CD14-positive monocyte (primary cell): ENCODE measurements at regions not wholly inside any gene's neighbourhood (a gene's known extent, or its start where the extent isn't known, plus 50 kb on each side); places are given as distances from the start of the nearest gene placed in this dataset.

Experiments
- DNase-seq, 3 donors: peaks; one replicate each; pipeline ENCODE4 v3.0.0-alpha.2; 2011 to 2022
- H2AFZ ChIP-seq: 2 replicates; pipeline ENCODE4 v1.6.0; 2012; ENCODE audit warnings: mild to moderate bottlenecking, low read depth, low read length, inconsistent platforms; ENCODE audit not compliant: insufficient read depth, poor library complexity, severe bottlenecking
- H3K27ac ChIP-seq, 2 donors: 1 replicate in 1 of 2; 2 replicates in 1 of 2; pipeline ENCODE4 v1.5.1; 2012 to 2013; ENCODE audit warnings: low read length in 2 of 2, control low read depth in 1 of 2, inconsistent platforms in 1 of 2, low read depth in 1 of 2, mild to moderate bottlenecking in 1 of 2
- H3K27me3 ChIP-seq, 2 donors: one replicate each; pipeline versions ENCODE4 v1.6.0 to v1.6.1; 2011 to 2013; ENCODE audit warnings: low read length in 2 of 2; ENCODE audit not compliant: control insufficient read depth in 2 of 2, insufficient read depth in 2 of 2
- H3K36me3 ChIP-seq, 2 donors: replicated peaks in 1 of 2; 1 replicate in 1 of 2; 2 replicates in 1 of 2; pipeline versions ENCODE4 v1.5.1 to v1.6.1; 2012 to 2013; ENCODE audit warnings: low read length in 2 of 2, control low read depth in 1 of 2, inconsistent platforms in 1 of 2, mild to moderate bottlenecking in 1 of 2; ENCODE audit not compliant: insufficient read depth in 2 of 2, control insufficient read depth in 1 of 2
- H3K4me1 ChIP-seq, 2 donors: 1 replicate in 1 of 2; 2 replicates in 1 of 2; pipeline versions ENCODE4 v1.5.1 to v1.6.1; 2012 to 2013; ENCODE audit warnings: low read length in 2 of 2, control low read depth in 1 of 2, inconsistent platforms in 1 of 2, mild to moderate bottlenecking in 1 of 2, moderate library complexity in 1 of 2; ENCODE audit not compliant: insufficient read depth in 2 of 2, control insufficient read depth in 1 of 2
- H3K4me2 ChIP-seq: replicated peaks from 2 replicates; pipeline ENCODE3; 2012; ENCODE audit warnings: low read length, moderate library complexity, mild to moderate bottlenecking; ENCODE audit not compliant: poor library complexity, severe bottlenecking; ENCODE audit errors: extremely low read depth
- H3K4me3 ChIP-seq, 3 experiments: fragments of 200-600 bp in 1 of 3; sonication (generic) in 1 of 3; replicated peaks in 1 of 3; 1 replicate in 2 of 3; 2 replicates in 1 of 3; pipeline ENCODE4 v1.5.1; 2011 to 2013; ENCODE audit warnings: low read length in 3 of 3, mild to moderate bottlenecking in 3 of 3, control low read depth in 2 of 3, low read depth in 2 of 3, inconsistent platforms in 1 of 3, moderate library complexity in 1 of 3
- H3K79me2 ChIP-seq: 2 replicates; pipeline ENCODE4 v1.6.0; 2012; ENCODE audit warnings: mild to moderate bottlenecking, control low read depth, inconsistent platforms, low read length, moderate library complexity; ENCODE audit not compliant: insufficient read depth
- H3K9ac ChIP-seq: 2 replicates; pipeline ENCODE4 v1.6.0; 2017; ENCODE audit warnings: low read length, mild to moderate bottlenecking; ENCODE audit not compliant: insufficient read depth, poor library complexity, severe bottlenecking
- H3K9me3 ChIP-seq, 2 donors: replicated peaks in 1 of 2; 1 replicate in 1 of 2; 2 replicates in 1 of 2; pipeline versions ENCODE4 v1.5.1 to v1.6.1; 2012 to 2013; ENCODE audit warnings: low read length in 2 of 2, control low read depth in 1 of 2; ENCODE audit not compliant: control insufficient read depth in 1 of 2, insufficient read depth in 1 of 2
- H4K20me1 ChIP-seq: 2 replicates; pipeline ENCODE4 v1.6.0; 2012; ENCODE audit warnings: mild to moderate bottlenecking, low read length, control low read depth, moderate library complexity; ENCODE audit not compliant: insufficient read depth
- H3K27ac Mint-ChIP-seq, 7 donors: one replicate each; pipeline ENCODE4 v1.8.0; 2020; ENCODE audit warnings: mild to moderate bottlenecking in 7 of 7, mixed read lengths in 7 of 7, moderate library complexity in 6 of 7, inconsistent platforms in 2 of 7
- H3K27me3 Mint-ChIP-seq, 3 donors: one replicate each; pipeline ENCODE4 v1.8.0; 2021 to 2022; ENCODE audit warnings: low read depth in 3 of 3, mild to moderate bottlenecking in 3 of 3, mixed read lengths in 3 of 3, moderate library complexity in 3 of 3, inconsistent platforms in 1 of 3
- H3K36me3 Mint-ChIP-seq, 2 donors: one replicate each; pipeline ENCODE4 v1.8.0; 2020; ENCODE audit warnings: mixed read lengths in 2 of 2, inconsistent platforms in 1 of 2, mild to moderate bottlenecking in 1 of 2
- H3K4me1 Mint-ChIP-seq: one replicate; pipeline ENCODE4 v1.8.0; 2020; ENCODE audit warnings: mild to moderate bottlenecking, mixed read lengths
- H3K4me3 Mint-ChIP-seq, 2 donors: one replicate each; pipeline ENCODE4 v1.8.0; 2020; ENCODE audit warnings: mild to moderate bottlenecking in 2 of 2, mixed read lengths in 2 of 2, moderate library complexity in 1 of 2
- H3K9me3 Mint-ChIP-seq, 7 donors: one replicate each; pipeline ENCODE4 v1.8.0; 2020 to 2022; ENCODE audit warnings: mixed read lengths in 7 of 7, mild to moderate bottlenecking in 6 of 7, moderate library complexity in 6 of 7, inconsistent platforms in 2 of 7
- WGBS: methylation state at CpG from one replicate; pipeline ENCODE4 v1.1.5; 2013; ENCODE audit warnings: missing lambda C conversion rate; ENCODE audit not compliant: insufficient coverage; 5-methylcytosine and 5-hydroxymethylcytosine counted together
- intact Hi-C, 2 donors: fragments of 100-400 bp; cut with micrococcal nuclease; formaldehyde crosslinking; loops; one replicate each; pipeline versions ENCODE4 v1.15.0 to v1.15.1; 2023
- TF ChIP-seq, protein P1 (sequence below): fragments of 200-600 bp; IDR thresholded peaks from one replicate; pipeline ENCODE4 v1.8.0; 2022; ENCODE audit warnings: antibody characterized with exemption, mild to moderate bottlenecking

GRCh38 chr5:136527311-136527710 is 162.0 kb upstream of the TRPC7 start:
- Mint-ChIP-seq H3K4me1 (no peaks in the 10 kb centered on the region), H3K9me3 (peaks cover 0 to 5% (median 2%) of the 10 kb centered on the region in 7 donors), H3K36me3 (no peaks in the 10 kb centered on the region), H3K27me3 (no peaks in the 10 kb centered on the region), H3K4me3 (no peak overlapping the region), H3K27ac (no peak overlapping the region)
- TF ChIP-seq, protein P1, sequence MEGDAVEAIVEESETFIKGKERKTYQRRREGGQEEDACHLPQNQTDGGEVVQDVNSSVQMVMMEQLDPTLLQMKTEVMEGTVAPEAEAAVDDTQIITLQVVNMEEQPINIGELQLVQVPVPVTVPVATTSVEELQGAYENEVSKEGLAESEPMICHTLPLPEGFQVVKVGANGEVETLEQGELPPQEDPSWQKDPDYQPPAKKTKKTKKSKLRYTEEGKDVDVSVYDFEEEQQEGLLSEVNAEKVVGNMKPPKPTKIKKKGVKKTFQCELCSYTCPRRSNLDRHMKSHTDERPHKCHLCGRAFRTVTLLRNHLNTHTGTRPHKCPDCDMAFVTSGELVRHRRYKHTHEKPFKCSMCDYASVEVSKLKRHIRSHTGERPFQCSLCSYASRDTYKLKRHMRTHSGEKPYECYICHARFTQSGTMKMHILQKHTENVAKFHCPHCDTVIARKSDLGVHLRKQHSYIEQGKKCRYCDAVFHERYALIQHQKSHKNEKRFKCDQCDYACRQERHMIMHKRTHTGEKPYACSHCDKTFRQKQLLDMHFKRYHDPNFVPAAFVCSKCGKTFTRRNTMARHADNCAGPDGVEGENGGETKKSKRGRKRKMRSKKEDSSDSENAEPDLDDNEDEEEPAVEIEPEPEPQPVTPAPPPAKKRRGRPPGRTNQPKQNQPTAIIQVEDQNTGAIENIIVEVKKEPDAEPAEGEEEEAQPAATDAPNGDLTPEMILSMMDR = no peak
- Histone ChIP-seq H3K27ac (no peak overlapping the region), H3K27me3 (no peaks in the 10 kb centered on the region), H4K20me1 (no peaks in the 10 kb centered on the region), H3K9ac (no peak overlapping the region), H2AFZ (no peak overlapping the region), H3K4me2 (no peak overlapping the region), H3K4me1 (no peaks in the 10 kb centered on the region), H3K4me3 (no peak overlapping the region), H3K36me3 (no peaks in the 10 kb centered on the region), H3K9me3 (no peaks in the 10 kb centered on the region), H3K79me2 (no peaks in the 10 kb centered on the region)
- DNase-seq = no peak
- 100% methylated on average over 1 of the region's 4 CpGs for WGBS
- intact Hi-C loops = no loop called here

DNA sequence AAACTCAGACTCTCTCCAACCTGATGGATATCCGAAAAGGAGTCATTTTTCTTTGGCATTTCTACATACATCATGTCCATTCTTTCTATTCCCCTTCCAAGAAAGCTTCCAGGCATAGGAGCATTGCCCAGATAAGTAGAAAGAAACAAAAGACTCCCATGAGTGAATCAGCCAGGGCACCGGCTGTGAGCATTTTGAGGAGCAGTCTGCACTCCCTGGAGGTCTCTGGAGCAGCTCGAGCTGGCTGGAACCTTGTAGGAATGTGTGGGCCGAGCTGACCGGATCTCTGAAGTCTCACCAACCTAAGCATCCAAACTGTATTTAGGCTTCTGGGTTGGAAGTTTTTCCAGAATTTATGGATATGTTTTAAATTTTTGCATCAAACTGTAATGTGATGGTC is 161.4 kb upstream of the TRPC7 start:
- H3K4me2 ChIP-seq = no peak overlapping the region
- H2AFZ ChIP-seq = no peak overlapping the region
- Mint-ChIP-seq H3K36me3 (no peaks in the 10 kb centered on the region), H3K27ac (no peak overlapping the region), H3K9me3 (peaks cover 0 to 4% (median 2%) of the 10 kb centered on the region in 7 donors), H3K4me1 (no peaks in the 10 kb centered on the region), H3K27me3 (no peaks in the 10 kb centered on the region), H3K4me3 (no peak overlapping the region)
- H3K27ac ChIP-seq = no peak overlapping the region
- no peak overlapping the region for H3K9ac ChIP-seq
- H3K9me3 ChIP-seq = no peaks in the 10 kb centered on the region
- no peak overlapping the region for H3K4me3 ChIP-seq
- no peaks in the 10 kb centered on the region for H3K36me3 ChIP-seq
- intact Hi-C loops = no loop called here
- H4K20me1 ChIP-seq = no peaks in the 10 kb centered on the region
- H3K4me1 ChIP-seq = no peaks in the 10 kb centered on the region
- DNase-seq = no peak
- no peaks in the 10 kb centered on the region for H3K79me2 ChIP-seq
- TF ChIP-seq, protein P1 = no peak
- WGBS = 81% methylated on average over 2 of the region's 5 CpGs
- H3K27me3 ChIP-seq = no peaks in the 10 kb centered on the region
